Kidney epithelial cell (primary cell): ENCODE measurements at regions not wholly inside any gene's neighbourhood (a gene's known extent, or its start where the extent isn't known, plus 50 kb on each side); places are given as distances from the start of the nearest gene placed in this dataset.
"Not testable (repeated sequence)": the region's sequence is repeated elsewhere in the genome, so short reads cannot be mapped to it uniquely, and the experiment has no call there.

Experiments used
- DNase-seq: peaks from one replicate; pipeline ENCODE4 v3.0.0-alpha.2; 2010; ENCODE audit warnings: low read depth
- H3K27me3 ChIP-seq: 2 replicates; pipeline ENCODE4 v1.6.0; 2011; ENCODE audit warnings: low read length; ENCODE audit not compliant: control insufficient read depth, insufficient read depth
- H3K36me3 ChIP-seq: 2 replicates; pipeline ENCODE4 v1.5.1; 2011; ENCODE audit warnings: low read length; ENCODE audit not compliant: control insufficient read depth, insufficient read depth
- H3K4me3 ChIP-seq: 2 replicates; pipeline ENCODE4 v1.5.1; 2011; ENCODE audit warnings: low read depth, mild to moderate bottlenecking, control low read depth, low read length
- TF ChIP-seq, protein P1 (sequence below): IDR thresholded peaks from 2 replicates; pipeline ENCODE4 v1.5.1; 2011; ENCODE audit warnings: mild to moderate bottlenecking, moderate library complexity, low read length, control low read depth, inconsistent platforms; ENCODE audit not compliant: insufficient read depth, poor library complexity, severe bottlenecking

DNA sequence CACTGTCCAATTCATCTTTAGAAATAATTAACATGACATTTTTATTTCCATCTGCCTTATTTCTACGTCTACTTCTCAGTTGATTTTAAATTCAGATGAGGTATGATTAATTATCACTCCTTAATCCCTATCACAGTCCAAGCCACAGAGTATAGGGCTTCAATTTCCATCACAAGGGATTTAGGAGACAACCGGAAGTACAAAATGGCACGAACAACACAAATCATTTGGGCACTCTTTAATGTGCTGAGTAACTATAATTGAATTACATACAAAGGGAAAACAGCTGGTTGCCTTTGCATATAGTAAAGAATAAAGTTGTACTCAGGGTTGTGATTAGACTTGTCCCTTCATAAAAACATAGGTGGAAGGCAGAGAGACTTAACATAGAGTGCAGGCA lies 290.4 kb upstream of the MAGEB16 start:
- Histone ChIP-seq H3K27me3 (no peaks in the 10 kb centered on the region), H3K4me3 (no peak overlapping the region), H3K36me3 (no peaks in the 10 kb centered on the region)
- no peak for DNase-seq
- TF ChIP-seq, protein P1, sequence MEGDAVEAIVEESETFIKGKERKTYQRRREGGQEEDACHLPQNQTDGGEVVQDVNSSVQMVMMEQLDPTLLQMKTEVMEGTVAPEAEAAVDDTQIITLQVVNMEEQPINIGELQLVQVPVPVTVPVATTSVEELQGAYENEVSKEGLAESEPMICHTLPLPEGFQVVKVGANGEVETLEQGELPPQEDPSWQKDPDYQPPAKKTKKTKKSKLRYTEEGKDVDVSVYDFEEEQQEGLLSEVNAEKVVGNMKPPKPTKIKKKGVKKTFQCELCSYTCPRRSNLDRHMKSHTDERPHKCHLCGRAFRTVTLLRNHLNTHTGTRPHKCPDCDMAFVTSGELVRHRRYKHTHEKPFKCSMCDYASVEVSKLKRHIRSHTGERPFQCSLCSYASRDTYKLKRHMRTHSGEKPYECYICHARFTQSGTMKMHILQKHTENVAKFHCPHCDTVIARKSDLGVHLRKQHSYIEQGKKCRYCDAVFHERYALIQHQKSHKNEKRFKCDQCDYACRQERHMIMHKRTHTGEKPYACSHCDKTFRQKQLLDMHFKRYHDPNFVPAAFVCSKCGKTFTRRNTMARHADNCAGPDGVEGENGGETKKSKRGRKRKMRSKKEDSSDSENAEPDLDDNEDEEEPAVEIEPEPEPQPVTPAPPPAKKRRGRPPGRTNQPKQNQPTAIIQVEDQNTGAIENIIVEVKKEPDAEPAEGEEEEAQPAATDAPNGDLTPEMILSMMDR, result no peak

DNA sequence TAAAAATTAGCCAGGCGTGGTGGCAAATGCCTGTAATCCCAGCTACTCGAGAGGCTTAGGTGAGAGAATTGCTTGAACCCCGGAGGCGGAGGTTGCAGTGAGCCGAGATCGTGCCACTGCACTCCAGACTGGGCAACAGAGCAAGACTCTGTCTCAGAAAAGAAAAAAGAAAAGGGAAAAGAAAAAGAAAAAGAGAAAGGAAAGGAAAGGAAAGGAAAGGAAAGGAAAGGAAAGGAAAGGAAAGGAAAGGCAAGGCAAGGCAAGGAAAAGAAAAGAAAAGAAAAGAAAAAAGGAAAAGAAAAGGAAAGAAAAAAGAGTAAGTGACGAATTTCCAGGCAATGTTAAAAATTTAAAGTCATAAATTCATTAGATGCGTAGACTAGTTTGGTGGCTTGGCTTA lies 250.1 kb upstream of the MAGEB16 start:
- not testable (repeated sequence) for H3K27me3 ChIP-seq, DNase-seq, H3K4me3 ChIP-seq, H3K36me3 ChIP-seq

DNA sequence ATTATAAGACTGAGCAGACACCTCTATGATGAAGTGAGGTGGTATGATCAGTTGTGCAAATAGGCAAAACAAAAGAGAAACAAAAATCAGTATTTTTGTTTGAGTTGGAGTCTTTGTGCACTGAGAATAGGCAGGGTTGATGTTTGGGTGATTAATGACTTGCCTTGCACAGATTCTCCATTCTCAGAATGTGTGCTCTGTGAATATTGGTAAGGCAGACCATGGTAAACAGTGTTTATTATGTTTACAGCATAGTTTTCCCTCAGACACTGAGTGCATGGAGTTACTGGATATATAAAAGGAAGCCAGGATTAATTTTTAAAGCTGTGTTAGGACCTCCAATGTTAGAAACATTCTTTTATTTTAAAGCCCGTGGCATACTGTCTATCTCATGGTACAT lies 240.2 kb upstream of the MAGEB16 start:
- H3K4me3 ChIP-seq, result no peak overlapping the region
- TF ChIP-seq, protein P1, result no peak
- DNase-seq, result no peak
- H3K36me3 ChIP-seq, result no peaks in the 10 kb centered on the region
- H3K27me3 ChIP-seq, result no peaks in the 10 kb centered on the region

DNA sequence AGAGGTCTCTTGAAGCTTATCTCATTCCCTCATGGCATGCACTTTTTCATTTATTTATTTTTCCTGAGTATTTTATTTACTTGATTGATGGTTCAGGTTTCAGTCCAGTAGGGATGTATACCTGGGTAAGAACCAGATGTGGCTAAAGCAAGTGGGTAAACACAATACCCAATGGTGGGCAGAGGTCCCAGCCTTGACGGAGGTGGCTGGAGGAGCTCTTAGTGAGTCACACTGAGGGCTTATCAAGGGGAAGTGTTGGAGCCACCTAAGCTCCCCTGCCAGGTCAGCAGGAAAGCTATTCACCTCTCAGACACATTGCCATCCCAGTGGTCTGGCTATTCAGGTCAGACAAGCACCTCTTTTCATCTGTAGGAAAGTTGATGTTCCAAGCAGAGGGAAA lies 236.2 kb upstream of the MAGEB16 start:
- Histone ChIP-seq H3K27me3 (no peaks in the 10 kb centered on the region), H3K4me3 (no peak overlapping the region), H3K36me3 (no peaks in the 10 kb centered on the region)
- TF ChIP-seq, protein P1, result no peak
- no peak for DNase-seq

GRCh38 chrX:35562395-35562794 lies 235.7 kb upstream of the MAGEB16 start:
- DNase-seq, result no peak
- H3K36me3 ChIP-seq, result no peaks in the 10 kb centered on the region
- H3K4me3 ChIP-seq, result no peak overlapping the region
- H3K27me3 ChIP-seq, result no peaks in the 10 kb centered on the region
- TF ChIP-seq, protein P1, result no peak

GRCh38 chrX:35590210-35590609 lies 207.9 kb upstream of the MAGEB16 start:
- no peaks in the 10 kb centered on the region for H3K27me3 ChIP-seq
- TF ChIP-seq, protein P1, result no peak
- no peak for DNase-seq
- H3K36me3 ChIP-seq, result no peaks in the 10 kb centered on the region
- H3K4me3 ChIP-seq, result no peak overlapping the region

GRCh38 chrX:35611562-35611961 lies 186.6 kb upstream of the MAGEB16 start:
- not testable (repeated sequence) for H3K36me3 ChIP-seq, H3K4me3 ChIP-seq, DNase-seq, H3K27me3 ChIP-seq
